Liver (tissue), 8 donors: ENCODE measurements at regions not wholly inside any gene's neighbourhood (a gene's known extent, or its start where the extent isn't known, plus 50 kb on each side); places are given as distances from the start of the nearest gene placed in this dataset.

ENCODE experiments used
- DNase-seq: peaks from one replicate; pipeline ENCODE4 v3.0.0-alpha.2; 2017; ENCODE audit warnings: low spot score
- H3K27ac ChIP-seq, 2 donors: one replicate each; pipeline ENCODE4 v1.7.0; 2013; ENCODE audit warnings: inconsistent platforms in 2 of 2, low read length in 2 of 2, control low read depth in 1 of 2, low read depth in 1 of 2, mild to moderate bottlenecking in 1 of 2
- H3K27me3 ChIP-seq, 4 donors: one replicate each; pipeline versions ENCODE4 v1.6.1 to v1.7.0; 2013; ENCODE audit warnings: low read length in 3 of 4, inconsistent platforms in 1 of 4, mild to moderate bottlenecking in 1 of 4, moderate library complexity in 1 of 4; ENCODE audit not compliant: control insufficient read depth in 4 of 4, insufficient read depth in 4 of 4
- H3K36me3 ChIP-seq, 4 donors: one replicate each; pipeline versions ENCODE4 v1.6.1 to v1.7.0; 2013; ENCODE audit warnings: low read length in 3 of 4, mild to moderate bottlenecking in 3 of 4, low read depth in 1 of 4, moderate library complexity in 1 of 4; ENCODE audit not compliant: control insufficient read depth in 4 of 4, insufficient read depth in 3 of 4
- H3K4me1 ChIP-seq, 4 donors: one replicate each; pipeline versions ENCODE4 v1.6.1 to v1.7.0; 2013; ENCODE audit warnings: low read length in 3 of 4, mild to moderate bottlenecking in 3 of 4, moderate library complexity in 1 of 4; ENCODE audit not compliant: control insufficient read depth in 4 of 4, insufficient read depth in 4 of 4
- H3K4me3 ChIP-seq, 3 donors: one replicate each; pipeline versions ENCODE4 v1.6.1 to v1.7.0; 2013; ENCODE audit warnings: low read length in 3 of 3, control low read depth in 1 of 3, low read depth in 1 of 3, mild to moderate bottlenecking in 1 of 3
- H3K9ac ChIP-seq, 2 donors: one replicate each; pipeline ENCODE4 v1.7.0; 2013; ENCODE audit warnings: low read length in 2 of 2, mild to moderate bottlenecking in 2 of 2, moderate library complexity in 2 of 2, control low read depth in 1 of 2, low read depth in 1 of 2
- H3K9me3 ChIP-seq, 4 donors: one replicate each; pipeline versions ENCODE4 v1.6.1 to v1.7.0; 2013; ENCODE audit warnings: low read length in 3 of 4; ENCODE audit not compliant: control insufficient read depth in 4 of 4
- CTCF ChIP-seq: fragments of 150-350 bp; IDR thresholded peaks from 2 replicates; pipeline ENCODE4 v1.5.1; 2017; ENCODE audit warnings: improper control_type of control experiment, low read depth, low read length; ENCODE audit not compliant: missing input control
- EGR1 ChIP-seq, 2 donors: IDR thresholded peaks; 2 replicates each; pipeline ENCODE4 v1.6.1; 2016 to 2018; ENCODE audit warnings: antibody characterized with exemption in 2 of 2, low read depth in 2 of 2
- FOXA1 ChIP-seq: IDR thresholded peaks from 2 replicates; pipeline ENCODE4 v1.6.1; 2016; ENCODE audit warnings: antibody characterized with exemption
- FOXA2 ChIP-seq: IDR thresholded peaks from 2 replicates; pipeline ENCODE4 v1.6.1; 2016; ENCODE audit warnings: antibody characterized with exemption
- GABPA ChIP-seq, 2 donors: IDR thresholded peaks in 1 of 2; conservative IDR thresholded peaks in 1 of 2; 2 replicates each; pipeline ENCODE4 v1.6.1; 2016; ENCODE audit warnings: antibody characterized with exemption in 2 of 2, mild to moderate bottlenecking in 1 of 2, moderate library complexity in 1 of 2
- HNF4A ChIP-seq, 2 donors: conservative IDR thresholded peaks; 2 replicates each; pipeline ENCODE4 v1.6.1; 2016; ENCODE audit warnings: antibody characterized with exemption in 2 of 2, mild to moderate bottlenecking in 2 of 2
- HNF4G ChIP-seq: IDR thresholded peaks from 2 replicates; pipeline ENCODE4 v1.6.1; 2016; ENCODE audit warnings: antibody characterized with exemption
- JUND ChIP-seq, 2 donors: IDR thresholded peaks; 2 replicates each; pipeline ENCODE4 v1.6.1; 2016; ENCODE audit warnings: antibody characterized with exemption in 2 of 2
- RXRA ChIP-seq, 2 donors: IDR thresholded peaks; 2 replicates each; pipeline ENCODE4 v1.6.1; 2017 to 2018; ENCODE audit warnings: antibody characterized with exemption in 2 of 2, mild to moderate bottlenecking in 1 of 2
- SP1 ChIP-seq: IDR thresholded peaks from 2 replicates; pipeline ENCODE4 v1.6.1; 2018; ENCODE audit warnings: antibody characterized with exemption, mild to moderate bottlenecking
- TAF1 ChIP-seq: conservative IDR thresholded peaks from 2 replicates; pipeline ENCODE4 v1.6.1; 2016; ENCODE audit warnings: antibody characterized with exemption, mild to moderate bottlenecking
- YY1 ChIP-seq: IDR thresholded peaks from 2 replicates; pipeline ENCODE4 v1.6.1; 2016; ENCODE audit warnings: antibody characterized with exemption, mild to moderate bottlenecking
- WGBS: extraction: QIAGEN DNeasy Blood & Tissue Kit; methylation state at CpG from one replicate; pipeline ENCODE4 v1.1.7; 2013; 5-methylcytosine and 5-hydroxymethylcytosine counted together
- TF ChIP-seq, protein P1 (sequence below): IDR thresholded peaks from 2 replicates; pipeline ENCODE4 v1.6.1; 2016; ENCODE audit warnings: antibody characterized with exemption
- TF ChIP-seq, protein P2 (sequence below): IDR thresholded peaks from 2 replicates; pipeline ENCODE4 v1.6.1; 2016; ENCODE audit warnings: antibody characterized with exemption
- TF ChIP-seq, protein P3 (sequence below): IDR thresholded peaks from 2 replicates; pipeline ENCODE4 v1.6.1; 2016; ENCODE audit warnings: antibody characterized with exemption
- TF ChIP-seq, protein P4 (sequence below): IDR thresholded peaks from 2 replicates; pipeline ENCODE4 v1.6.1; 2016; ENCODE audit warnings: antibody characterized with exemption, mild to moderate bottlenecking
- donor health status: healthy.
- donor health status: healthy.
- donor health status: healthy.
- donor health status: healthy.
- donor health status: healthy.

GRCh38 chr3:107962037-107962436 lies 128.8 kb downstream of the CD47 start (continued):
- TF ChIP-seq, protein P1, sequence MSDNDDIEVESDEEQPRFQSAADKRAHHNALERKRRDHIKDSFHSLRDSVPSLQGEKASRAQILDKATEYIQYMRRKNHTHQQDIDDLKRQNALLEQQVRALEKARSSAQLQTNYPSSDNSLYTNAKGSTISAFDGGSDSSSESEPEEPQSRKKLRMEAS = no peak
- TF ChIP-seq JUND (IDR thresholded peaks at IDR 0.05) (no peak), FOXA1 (no peak), EGR1 (IDR thresholded peaks at IDR 0.05; ENCODE audit: low read depth in 2 of 2) (no peak), HNF4G (no peak), FOXA2 (no peak)
- TF ChIP-seq, protein P2, sequence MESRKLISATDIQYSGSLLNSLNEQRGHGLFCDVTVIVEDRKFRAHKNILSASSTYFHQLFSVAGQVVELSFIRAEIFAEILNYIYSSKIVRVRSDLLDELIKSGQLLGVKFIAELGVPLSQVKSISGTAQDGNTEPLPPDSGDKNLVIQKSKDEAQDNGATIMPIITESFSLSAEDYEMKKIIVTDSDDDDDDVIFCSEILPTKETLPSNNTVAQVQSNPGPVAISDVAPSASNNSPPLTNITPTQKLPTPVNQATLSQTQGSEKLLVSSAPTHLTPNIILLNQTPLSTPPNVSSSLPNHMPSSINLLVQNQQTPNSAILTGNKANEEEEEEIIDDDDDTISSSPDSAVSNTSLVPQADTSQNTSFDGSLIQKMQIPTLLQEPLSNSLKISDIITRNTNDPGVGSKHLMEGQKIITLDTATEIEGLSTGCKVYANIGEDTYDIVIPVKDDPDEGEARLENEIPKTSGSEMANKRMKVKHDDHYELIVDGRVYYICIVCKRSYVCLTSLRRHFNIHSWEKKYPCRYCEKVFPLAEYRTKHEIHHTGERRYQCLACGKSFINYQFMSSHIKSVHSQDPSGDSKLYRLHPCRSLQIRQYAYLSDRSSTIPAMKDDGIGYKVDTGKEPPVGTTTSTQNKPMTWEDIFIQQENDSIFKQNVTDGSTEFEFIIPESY = no peak

- no peak for DNase-seq
- no peak overlapping the region for H3K9ac ChIP-seq
- H3K9me3 ChIP-seq = peaks cover 0 to 3% (median 0%) of the 10 kb centered on the region in 4 donors
- H3K27me3 ChIP-seq = no peaks in the 10 kb centered on the region
- WGBS = 81% methylated on average over 2 of the region's 2 CpGs
- no peaks in the 10 kb centered on the region for H3K4me1 ChIP-seq
- no peak overlapping the region for H3K4me3 ChIP-seq
- TF ChIP-seq, protein P2 = no peak
- TF ChIP-seq RXRA (IDR thresholded peaks at IDR 0.05) = no peak
- no peak for TF ChIP-seq JUND (IDR thresholded peaks at IDR 0.05)
- TF ChIP-seq FOXA1 = no peak
- TF ChIP-seq CTCF = no peak
- TF ChIP-seq, protein P3, sequence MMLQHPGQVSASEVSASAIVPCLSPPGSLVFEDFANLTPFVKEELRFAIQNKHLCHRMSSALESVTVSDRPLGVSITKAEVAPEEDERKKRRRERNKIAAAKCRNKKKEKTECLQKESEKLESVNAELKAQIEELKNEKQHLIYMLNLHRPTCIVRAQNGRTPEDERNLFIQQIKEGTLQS = no peak
- TF ChIP-seq HNF4A (conservative IDR thresholded peaks at IDR 0.05) = no peak
- no peak for TF ChIP-seq GABPA (IDR thresholded peaks at IDR 0.05 in 1 of 2, conservative IDR thresholded peaks at IDR 0.05 in 1 of 2)
- no peak for TF ChIP-seq EGR1 (IDR thresholded peaks at IDR 0.05; ENCODE audit: low read depth in 2 of 2)
- TF ChIP-seq, protein P4, sequence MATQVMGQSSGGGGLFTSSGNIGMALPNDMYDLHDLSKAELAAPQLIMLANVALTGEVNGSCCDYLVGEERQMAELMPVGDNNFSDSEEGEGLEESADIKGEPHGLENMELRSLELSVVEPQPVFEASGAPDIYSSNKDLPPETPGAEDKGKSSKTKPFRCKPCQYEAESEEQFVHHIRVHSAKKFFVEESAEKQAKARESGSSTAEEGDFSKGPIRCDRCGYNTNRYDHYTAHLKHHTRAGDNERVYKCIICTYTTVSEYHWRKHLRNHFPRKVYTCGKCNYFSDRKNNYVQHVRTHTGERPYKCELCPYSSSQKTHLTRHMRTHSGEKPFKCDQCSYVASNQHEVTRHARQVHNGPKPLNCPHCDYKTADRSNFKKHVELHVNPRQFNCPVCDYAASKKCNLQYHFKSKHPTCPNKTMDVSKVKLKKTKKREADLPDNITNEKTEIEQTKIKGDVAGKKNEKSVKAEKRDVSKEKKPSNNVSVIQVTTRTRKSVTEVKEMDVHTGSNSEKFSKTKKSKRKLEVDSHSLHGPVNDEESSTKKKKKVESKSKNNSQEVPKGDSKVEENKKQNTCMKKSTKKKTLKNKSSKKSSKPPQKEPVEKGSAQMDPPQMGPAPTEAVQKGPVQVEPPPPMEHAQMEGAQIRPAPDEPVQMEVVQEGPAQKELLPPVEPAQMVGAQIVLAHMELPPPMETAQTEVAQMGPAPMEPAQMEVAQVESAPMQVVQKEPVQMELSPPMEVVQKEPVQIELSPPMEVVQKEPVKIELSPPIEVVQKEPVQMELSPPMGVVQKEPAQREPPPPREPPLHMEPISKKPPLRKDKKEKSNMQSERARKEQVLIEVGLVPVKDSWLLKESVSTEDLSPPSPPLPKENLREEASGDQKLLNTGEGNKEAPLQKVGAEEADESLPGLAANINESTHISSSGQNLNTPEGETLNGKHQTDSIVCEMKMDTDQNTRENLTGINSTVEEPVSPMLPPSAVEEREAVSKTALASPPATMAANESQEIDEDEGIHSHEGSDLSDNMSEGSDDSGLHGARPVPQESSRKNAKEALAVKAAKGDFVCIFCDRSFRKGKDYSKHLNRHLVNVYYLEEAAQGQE = no peak
- TF ChIP-seq TAF1 = no peak
- TF ChIP-seq HNF4G = no peak
- TF ChIP-seq SP1 = no peak
- TF ChIP-seq YY1 = no peak
- H3K27ac ChIP-seq = no peak overlapping the region
- no peaks in the 10 kb centered on the region for H3K36me3 ChIP-seq
These were observed 131.2 kb downstream of the CD47 start for GRCh38 chr3:107959550-107960154.
